Aorta (tissue), 5 donors: ENCODE measurements at regions not wholly inside any gene's neighbourhood (a gene's known extent, or its start where the extent isn't known, plus 50 kb on each side); places are given as distances from the start of the nearest gene placed in this dataset.

Experiments
- ATAC-seq: fragments of 200-7000 bp; cut with Tn5 transposase; one replicate; pipeline ENCODE4 v1.9.1; 2022; ENCODE audit warnings: moderate library complexity; ENCODE audit not compliant: low FRiP score
- DNase-seq, 2 donors: peaks; one replicate each; pipeline ENCODE4 v3.0.0-alpha.2; 2020
- H3K27ac ChIP-seq, 2 donors: one replicate each; pipeline ENCODE4 v1.5.1; 2013; ENCODE audit warnings: low read length in 2 of 2, mild to moderate bottlenecking in 2 of 2, moderate library complexity in 2 of 2, control low read depth in 1 of 2, inconsistent platforms in 1 of 2, low read depth in 1 of 2
- H3K27me3 ChIP-seq, 2 donors: one replicate each; pipeline ENCODE4 v1.6.1; 2013; ENCODE audit warnings: control low read depth in 1 of 2, low read length in 1 of 2, mild to moderate bottlenecking in 1 of 2, moderate library complexity in 1 of 2; ENCODE audit not compliant: insufficient read depth in 2 of 2, control insufficient read depth in 1 of 2
- H3K36me3 ChIP-seq, 2 donors: one replicate each; pipeline ENCODE4 v1.6.1; 2013; ENCODE audit warnings: control low read depth in 1 of 2, low read length in 1 of 2, mild to moderate bottlenecking in 1 of 2; ENCODE audit not compliant: insufficient read depth in 2 of 2, control insufficient read depth in 1 of 2
- H3K4me1 ChIP-seq, 2 donors: one replicate each; pipeline ENCODE4 v1.6.1; 2013; ENCODE audit warnings: low read length in 2 of 2, control low read depth in 1 of 2, mild to moderate bottlenecking in 1 of 2, moderate library complexity in 1 of 2; ENCODE audit not compliant: insufficient read depth in 2 of 2, control insufficient read depth in 1 of 2
- H3K4me3 ChIP-seq, 2 donors: one replicate each; pipeline ENCODE4 v1.5.1; 2013; ENCODE audit warnings: low read length in 2 of 2, control low read depth in 1 of 2, mild to moderate bottlenecking in 1 of 2
- H3K9me3 ChIP-seq: one replicate; pipeline ENCODE4 v1.6.1; 2013; ENCODE audit warnings: mild to moderate bottlenecking, low read length; ENCODE audit not compliant: control insufficient read depth
- WGBS, 2 donors: extraction: QIAGEN DNeasy Blood & Tissue Kit; methylation state at CpG; one replicate each; pipeline ENCODE4 v1.1.7; 2013; 5-methylcytosine and 5-hydroxymethylcytosine counted together
- intact Hi-C, 2 donors: fragments of 100-400 bp; cut with DNase I; formaldehyde crosslinking; loops; one replicate each; pipeline versions ENCODE4 v1.14.2 to v1.15.0; 2022
- donor health status: healthy with polysubstance abuse.
- donor health status: Bipolar disorder and iron deficiency.
- donor health status: DM: no; HTN: no; CAD: no.
- donor health status: DM: no; HTN: no; CAD: no.
- donor health status: DM: yes; HTN: yes; CAD: no.

GRCh38 chr4:57233386-57233785 is 123.2 kb upstream of the IGFBP7 start:
- H3K36me3 ChIP-seq = no peaks in the 10 kb centered on the region
- H3K4me3 ChIP-seq = no peak overlapping the region
- ATAC-seq = no peak
- intact Hi-C loops = no loop called here
- H3K27ac ChIP-seq = no peak overlapping the region
- H3K9me3 ChIP-seq = no peaks in the 10 kb centered on the region
- H3K27me3 ChIP-seq = no peaks in the 10 kb centered on the region
- WGBS, 2 donors = 15 to 22% methylated on average over 4 of the region's 4 CpGs
- no peak for DNase-seq
- no peaks in the 10 kb centered on the region for H3K4me1 ChIP-seq

- no peak overlapping the region for H3K27ac ChIP-seq
- H3K36me3 ChIP-seq = no peaks in the 10 kb centered on the region
- no peaks in the 10 kb centered on the region for H3K9me3 ChIP-seq
- DNase-seq = no peak
- no peaks in the 10 kb centered on the region for H3K4me1 ChIP-seq
- ATAC-seq = no peak
- no peaks in the 10 kb centered on the region for H3K27me3 ChIP-seq
- intact Hi-C loops = no loop called here
- WGBS, 2 donors = 87 to 94% methylated on average over 2 of the region's 2 CpGs
- no peak overlapping the region for H3K4me3 ChIP-seq
Measured at GRCh38 chr4:57231781-57232180, 121.6 kb upstream of the IGFBP7 start.

GRCh38 chr4:57220734-57221133 is 110.5 kb upstream of the IGFBP7 start:
- 85 to 89% methylated on average over 2 of the region's 2 CpGs for WGBS, 2 donors
- H3K36me3 ChIP-seq = no peaks in the 10 kb centered on the region
- H3K4me1 ChIP-seq = no peaks in the 10 kb centered on the region
- intact Hi-C loops = no loop called here
- DNase-seq = no peak
- H3K27me3 ChIP-seq = no peaks in the 10 kb centered on the region
- no peak overlapping the region for H3K27ac ChIP-seq
- no peaks in the 10 kb centered on the region for H3K9me3 ChIP-seq
- ATAC-seq = no peak
- no peak overlapping the region for H3K4me3 ChIP-seq

- Histone ChIP-seq H3K4me3 (no peak overlapping the region), H3K27me3 (no peaks in the 10 kb centered on the region), H3K27ac (no peak overlapping the region), H3K36me3 (no peaks in the 10 kb centered on the region), H3K4me1 (no peaks in the 10 kb centered on the region), H3K9me3 (no peaks in the 10 kb centered on the region)
- intact Hi-C loops = no loop called here
- DNase-seq (no peak), ATAC-seq (no peak)
- 95 to 99% methylated on average over 2 of the region's 2 CpGs for WGBS, 2 donors
Measured at GRCh38 chr4:57220172-57220571, 110.0 kb upstream of the IGFBP7 start.

GRCh38 chr4:57219431-57219830 is 109.2 kb upstream of the IGFBP7 start:
- H3K9me3 ChIP-seq = no peaks in the 10 kb centered on the region
- H3K4me1 ChIP-seq = no peaks in the 10 kb centered on the region
- no peaks in the 10 kb centered on the region for H3K36me3 ChIP-seq
- no peak overlapping the region for H3K27ac ChIP-seq
- ATAC-seq (no peak), DNase-seq (no peak)
- no peaks in the 10 kb centered on the region for H3K27me3 ChIP-seq
- no peak overlapping the region for H3K4me3 ChIP-seq
- intact Hi-C loops = no loop called here
- 59 to 71% methylated on average over 2 of the region's 2 CpGs for WGBS, 2 donors

GRCh38 chr4:57214654-57215411 is 104.6 kb upstream of the IGFBP7 start:
- 94% methylated on average over 8 of the region's 8 CpGs for WGBS, 2 donors
- intact Hi-C loops = no loop called here
- no peak for ATAC-seq
- Histone ChIP-seq H3K4me3 (no peak overlapping the region), H3K4me1 (no peaks in the 10 kb centered on the region), H3K27me3 (no peaks in the 10 kb centered on the region), H3K36me3 (no peaks in the 10 kb centered on the region), H3K27ac (no peak overlapping the region), H3K9me3 (no peaks in the 10 kb centered on the region)
- no peak for DNase-seq

- ATAC-seq = no peak
- WGBS, 2 donors = 87 to 94% methylated on average over 5 of the region's 5 CpGs
- H3K9me3 ChIP-seq = no peaks in the 10 kb centered on the region
Measured at GRCh38 chr4:57211131-57211530, 100.9 kb upstream of the IGFBP7 start.

GRCh38 chr4:57206172-57206571 is 96.0 kb upstream of the IGFBP7 start:
- H3K9me3 ChIP-seq = no peaks in the 10 kb centered on the region

More at GRCh38 chr4:57211131-57211530, 100.9 kb upstream of the IGFBP7 start:
- DNase-seq = no peak
- Histone ChIP-seq H3K36me3 (peaks cover 0 to 1% of the 10 kb centered on the region in 2 donors), H3K4me1 (no peaks in the 10 kb centered on the region), H3K27ac (no peak overlapping the region), H3K4me3 (no peak overlapping the region), H3K27me3 (no peaks in the 10 kb centered on the region)
- intact Hi-C loops = no loop called here

GRCh38 chr4:57205580-57205979 is 95.4 kb upstream of the IGFBP7 start:
- no peak for DNase-seq
- no peak for ATAC-seq
- H3K4me1 ChIP-seq = no peaks in the 10 kb centered on the region
- no peaks in the 10 kb centered on the region for H3K27me3 ChIP-seq
- 84 to 89% methylated on average over 1 of the region's 1 CpG for WGBS, 2 donors
- peaks cover 0 to 1% of the 10 kb centered on the region in 2 donors for H3K36me3 ChIP-seq
- no peaks in the 10 kb centered on the region for H3K9me3 ChIP-seq
- H3K4me3 ChIP-seq = no peak overlapping the region
- intact Hi-C loops = no loop called here
- H3K27ac ChIP-seq = no peak overlapping the region

More at GRCh38 chr4:57206172-57206571, 96.0 kb upstream of the IGFBP7 start:
- 68 to 96% methylated on average over 2 of the region's 2 CpGs for WGBS, 2 donors
- DNase-seq (no peak), ATAC-seq (no peak)
- intact Hi-C loops = no loop called here
- Histone ChIP-seq H3K4me1 (no peaks in the 10 kb centered on the region), H3K27ac (no peak overlapping the region), H3K27me3 (no peaks in the 10 kb centered on the region), H3K36me3 (peaks cover 0 to 1% of the 10 kb centered on the region in 2 donors), H3K4me3 (no peak overlapping the region)
